Loucy (cell line): ENCODE measurements at regions not wholly inside any gene's neighbourhood (a gene's known extent, or its start where the extent isn't known, plus 50 kb on each side); places are given as distances from the start of the nearest gene placed in this dataset.

Experiments
- CTCF ChIP-seq: fragments of 200-600 bp; sonication (generic); conservative IDR thresholded peaks from 2 replicates; pipeline ENCODE4 v1.5.1; 2014; ENCODE audit warnings: mild to moderate bottlenecking, antibody characterized with exemption, low read length
- EZH2phosphoT487 ChIP-seq: fragments of 200-600 bp; IDR thresholded peaks from 2 replicates; pipeline ENCODE4 v1.6.1; 2018; ENCODE audit warnings: antibody characterized with exemption, mild to moderate bottlenecking, moderate library complexity, borderline replicate concordance

DNA sequence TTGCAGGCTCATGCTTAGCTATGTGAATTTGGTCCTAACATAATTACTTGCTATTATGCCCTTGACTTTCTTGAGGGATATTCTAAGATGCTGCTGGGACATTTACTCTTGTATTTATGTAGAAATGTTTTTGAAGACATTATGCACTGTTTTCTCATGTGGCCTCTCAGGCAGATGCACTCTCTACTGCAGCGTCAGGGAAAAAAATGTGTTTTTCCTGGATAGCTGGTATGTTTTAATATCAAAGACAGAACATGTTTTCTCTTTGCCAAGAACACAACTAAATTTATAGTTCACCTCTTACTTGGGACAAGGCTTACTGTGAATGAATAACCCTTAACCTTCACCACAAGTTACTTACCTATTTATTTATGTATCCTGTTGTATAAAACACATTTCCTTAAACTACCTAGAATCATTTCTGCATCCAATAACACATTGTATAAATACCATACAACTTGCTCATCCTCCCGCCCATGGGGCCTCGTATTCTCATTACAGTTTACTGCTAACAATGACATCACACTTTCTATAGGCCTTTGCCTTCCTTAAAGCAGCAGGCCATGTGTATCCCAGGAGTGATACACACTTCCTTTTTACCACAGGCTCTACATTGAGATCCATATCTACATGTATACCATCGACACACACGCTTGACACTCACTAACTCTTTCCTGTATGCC, 178.7 kb downstream of the SLIT2 start:
- no peak for TF ChIP-seq CTCF
- no peak for TF ChIP-seq EZH2phosphoT487
